NCI-H146 treated with DMSO at 0.1 percent for 48 hours (cell line): ENCODE measurements at regions not wholly inside any gene's neighbourhood (a gene's known extent, or its start where the extent isn't known, plus 50 kb on each side); places are given as distances from the start of the nearest gene placed in this dataset.
"Not testable (repeated sequence)": the region's sequence is repeated elsewhere in the genome, so short reads cannot be mapped to it uniquely, and the experiment has no call there.

Source experiments
- DNase-seq: peaks from one replicate; lab custom pipeline; 2025; ENCODE audit not compliant: unreplicated experiment; lab: John Stamatoyannopoulos, UW

DNA sequence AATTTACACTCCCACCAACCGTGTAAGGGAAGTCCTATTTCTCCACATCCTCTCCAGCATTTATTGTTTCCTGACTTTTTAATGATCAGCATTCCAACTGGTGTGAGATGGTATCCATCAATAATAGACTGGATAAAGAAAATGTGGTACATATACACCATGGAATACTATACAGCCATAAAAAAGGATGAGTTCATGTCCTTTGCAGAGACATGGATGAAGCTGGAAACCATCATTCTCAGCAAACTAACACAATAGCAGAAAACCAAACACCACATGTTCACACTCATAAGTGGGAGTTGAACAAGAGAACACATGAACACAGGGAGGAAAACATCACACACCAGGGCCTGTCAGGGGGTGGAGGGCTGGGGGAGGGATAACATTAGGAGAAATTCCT is 1290.6 kb upstream of the EYS start:
- DNase-seq: not testable (repeated sequence)

DNA sequence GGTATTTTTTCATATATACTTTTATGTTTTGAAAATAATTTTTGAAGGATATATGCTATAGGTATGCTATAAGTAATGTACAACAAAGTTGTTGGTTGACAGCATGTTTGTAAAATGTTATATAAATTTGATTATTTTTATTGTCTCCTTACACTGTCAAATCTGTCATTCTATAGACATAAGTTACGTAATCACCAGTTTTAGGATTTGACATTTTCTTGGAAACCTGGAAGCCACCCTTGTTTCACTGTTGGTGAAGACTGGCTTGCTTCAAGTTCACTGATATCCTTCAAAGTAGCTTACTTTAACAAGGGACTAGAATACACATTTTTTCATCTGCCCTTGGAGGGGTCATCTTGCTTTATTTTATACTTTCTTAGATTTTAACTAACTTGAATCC is 1288.6 kb upstream of the EYS start:
- DNase-seq: no peak

DNA sequence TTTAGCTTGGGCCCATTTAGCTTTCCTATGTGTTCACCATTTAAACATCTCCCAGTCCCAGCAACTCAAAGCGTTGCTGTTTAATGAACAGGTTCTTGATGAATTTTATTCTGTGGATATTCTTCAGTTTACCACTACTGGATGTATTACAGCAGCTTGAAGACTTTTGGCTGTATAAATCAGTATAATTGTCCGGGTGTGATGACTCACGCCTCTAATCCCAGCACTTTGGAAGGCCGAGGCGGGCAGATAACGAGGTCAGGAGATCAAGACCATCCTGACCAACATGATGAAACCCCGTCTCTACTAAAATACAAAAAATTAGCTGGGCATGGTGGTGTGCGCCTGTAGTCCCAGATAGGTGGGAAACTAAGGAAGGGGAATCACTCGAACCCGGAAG is 1286.7 kb upstream of the EYS start:
- DNase-seq: not testable (repeated sequence)

DNA sequence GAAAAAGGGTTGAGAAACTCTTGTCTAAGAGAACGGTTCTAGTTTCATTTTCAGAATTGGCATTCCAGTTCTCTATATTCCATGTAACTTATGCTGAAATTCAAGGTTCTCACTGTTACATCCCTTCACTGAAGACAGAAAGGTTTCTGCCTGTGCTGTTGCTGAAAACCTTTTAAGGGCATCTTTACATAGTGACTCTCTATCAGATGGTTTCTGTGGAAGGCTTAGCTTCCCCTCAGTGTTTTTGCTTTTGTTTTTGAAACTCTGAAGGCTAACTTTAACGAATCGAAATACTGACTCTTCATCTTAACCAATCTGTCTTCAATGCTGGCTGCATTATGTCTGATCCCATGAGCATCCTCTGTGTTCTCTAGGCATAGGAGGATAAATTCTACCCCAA is 1286.2 kb upstream of the EYS start:
- DNase-seq: no peak

DNA sequence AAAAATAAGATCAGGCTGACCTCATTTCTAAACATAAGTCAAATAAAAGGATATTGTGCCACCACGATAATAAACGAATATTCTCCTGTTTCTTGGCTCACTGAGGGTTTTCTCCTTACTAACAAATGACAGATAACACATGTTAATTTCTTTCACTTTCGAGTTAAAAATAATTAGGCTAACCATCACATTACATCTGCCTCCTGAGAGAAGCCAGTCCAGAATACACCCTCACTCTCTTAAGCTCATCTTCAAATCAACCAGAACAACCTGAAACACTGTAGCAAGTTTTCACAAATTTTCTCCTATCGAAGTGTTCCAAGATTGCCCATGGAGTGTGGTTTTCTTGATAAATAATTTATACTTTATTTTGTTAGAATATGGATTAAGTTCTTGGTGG is 1285.6 kb upstream of the EYS start:
- no peak for DNase-seq

DNA sequence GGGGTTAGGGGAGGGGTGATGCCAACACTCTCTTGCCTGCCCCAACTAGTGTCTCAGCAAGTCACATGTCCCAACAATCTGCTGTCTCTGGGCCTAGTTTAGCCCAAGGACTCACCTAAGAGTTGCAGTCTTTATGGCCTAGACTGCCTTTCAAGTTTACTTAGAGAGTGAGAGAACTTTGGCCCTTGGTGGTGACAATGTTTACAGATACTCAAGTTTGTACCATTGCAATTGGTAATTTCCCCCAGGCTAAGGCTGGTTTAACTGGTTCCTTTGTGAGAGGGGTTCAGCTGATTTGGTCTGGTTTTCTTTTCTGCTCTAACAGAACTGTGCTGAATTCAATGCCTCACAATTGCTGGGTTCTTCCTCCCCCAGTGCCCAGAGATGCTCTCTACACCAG is 1279.9 kb upstream of the EYS start:
- DNase-seq: no peak

DNA sequence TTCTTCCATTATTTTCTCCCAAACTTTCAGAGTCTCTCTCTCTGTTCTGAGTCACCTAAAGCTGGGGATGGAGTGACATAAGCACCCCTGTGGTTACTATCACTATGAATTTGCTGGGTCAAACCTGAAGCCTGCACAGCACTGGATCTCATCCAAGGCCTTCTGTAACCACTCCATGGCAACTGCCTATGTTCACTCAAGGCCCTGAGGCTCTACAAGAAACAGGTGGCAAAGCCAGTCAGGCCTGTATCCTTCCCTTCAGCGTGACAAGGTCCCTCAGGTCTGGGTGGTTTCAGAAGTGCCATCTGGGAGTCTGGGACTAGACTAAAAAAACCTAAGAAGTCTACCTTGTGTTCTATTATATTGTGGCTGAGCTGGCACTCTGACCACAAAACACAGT is 1278.8 kb upstream of the EYS start:
- DNase-seq: no peak

DNA sequence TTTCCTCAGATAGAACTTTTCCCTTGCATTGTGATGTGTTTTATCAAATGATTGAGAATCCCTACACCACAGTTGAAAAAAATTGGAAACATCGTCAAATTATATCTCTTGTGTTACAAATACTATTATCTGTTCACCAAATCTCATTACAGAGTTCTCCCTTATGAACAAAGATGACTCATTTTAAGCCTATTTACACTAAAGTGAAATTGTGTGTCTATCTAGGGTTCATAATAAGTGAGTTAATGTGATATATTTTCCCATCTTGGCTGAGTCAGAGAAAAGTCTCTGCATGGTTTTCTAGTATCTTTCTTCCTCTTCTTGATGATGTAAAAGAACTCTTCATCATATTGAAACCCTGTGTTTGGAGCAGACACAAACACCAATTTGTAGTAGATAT is 1263.3 kb upstream of the EYS start:
- no peak for DNase-seq

DNA sequence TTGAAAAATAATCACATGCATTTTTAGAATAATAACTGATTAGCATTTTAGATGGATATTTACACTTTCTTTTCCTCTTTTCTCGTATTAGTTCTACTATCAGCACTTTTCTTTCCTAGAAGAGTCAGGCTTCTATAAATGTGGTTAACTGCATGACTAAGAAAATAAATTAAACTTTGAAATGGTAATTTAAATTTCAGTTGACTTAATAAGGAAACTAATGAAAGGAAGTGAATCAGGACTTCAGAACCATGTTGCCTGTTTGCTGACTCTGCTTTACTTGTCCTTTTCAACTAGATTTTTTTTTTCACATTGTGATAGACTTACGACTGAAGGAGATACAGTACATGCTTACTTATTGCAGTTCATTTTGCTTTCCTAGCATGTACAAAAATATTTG is 1258.2 kb upstream of the EYS start:
- DNase-seq: no peak

DNA sequence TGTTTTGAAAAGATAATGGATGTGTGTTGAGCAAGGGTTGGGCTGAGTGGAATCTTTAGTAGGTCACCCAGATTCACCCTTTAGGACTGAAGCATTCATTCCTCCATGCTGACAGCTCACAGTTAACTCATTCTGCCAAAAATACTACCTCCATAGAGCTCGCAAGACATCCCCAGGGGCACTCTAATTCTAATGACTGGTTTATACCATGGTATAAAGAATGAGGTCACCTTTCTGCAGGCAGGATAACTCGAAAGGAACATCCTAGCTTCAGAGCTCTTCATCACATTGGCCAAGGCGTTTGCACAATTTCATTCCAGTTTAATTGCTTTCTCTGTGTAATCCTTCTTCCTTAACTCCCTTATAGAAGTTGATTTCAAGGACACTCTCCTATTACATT is 1257.2 kb upstream of the EYS start:
- DNase-seq: no peak

DNA sequence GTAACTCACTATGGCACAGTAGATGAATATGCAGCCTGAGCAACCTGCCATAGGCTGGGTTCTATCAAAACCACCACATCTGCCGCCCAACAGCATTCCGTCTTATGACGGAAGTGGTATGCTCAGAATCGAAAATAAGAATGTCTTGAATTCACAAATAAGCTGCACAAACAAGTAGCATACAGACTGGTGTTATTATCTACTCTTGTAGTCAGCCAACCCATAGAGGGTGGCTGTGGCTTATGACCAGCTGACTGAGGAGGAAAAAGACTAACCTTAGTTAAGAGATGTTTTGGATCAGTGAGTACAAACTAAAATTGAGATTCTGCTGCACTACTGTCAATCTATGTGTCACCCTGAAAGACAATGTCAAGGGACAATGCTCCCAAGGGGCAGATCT is 1255.1 kb upstream of the EYS start:
- no peak for DNase-seq

DNA sequence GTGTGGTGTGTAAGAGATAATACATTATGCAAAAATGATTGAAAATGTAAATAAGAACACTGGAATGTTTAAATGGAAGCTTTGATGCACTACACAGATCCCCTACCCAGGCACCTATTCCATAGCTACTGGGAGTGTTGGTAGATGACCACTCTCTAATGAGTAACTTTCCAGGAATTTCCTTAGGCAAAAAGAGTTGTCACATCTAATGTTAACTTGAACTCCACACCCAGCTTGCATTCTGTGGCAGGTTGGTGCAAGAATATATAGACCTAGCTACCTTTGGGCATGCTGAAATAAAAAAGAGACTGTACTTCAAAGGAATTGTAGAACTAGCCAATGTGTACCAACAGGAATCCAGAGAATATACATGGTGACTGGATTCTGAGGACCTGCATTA is 1254.2 kb upstream of the EYS start:
- DNase-seq: no peak

DNA sequence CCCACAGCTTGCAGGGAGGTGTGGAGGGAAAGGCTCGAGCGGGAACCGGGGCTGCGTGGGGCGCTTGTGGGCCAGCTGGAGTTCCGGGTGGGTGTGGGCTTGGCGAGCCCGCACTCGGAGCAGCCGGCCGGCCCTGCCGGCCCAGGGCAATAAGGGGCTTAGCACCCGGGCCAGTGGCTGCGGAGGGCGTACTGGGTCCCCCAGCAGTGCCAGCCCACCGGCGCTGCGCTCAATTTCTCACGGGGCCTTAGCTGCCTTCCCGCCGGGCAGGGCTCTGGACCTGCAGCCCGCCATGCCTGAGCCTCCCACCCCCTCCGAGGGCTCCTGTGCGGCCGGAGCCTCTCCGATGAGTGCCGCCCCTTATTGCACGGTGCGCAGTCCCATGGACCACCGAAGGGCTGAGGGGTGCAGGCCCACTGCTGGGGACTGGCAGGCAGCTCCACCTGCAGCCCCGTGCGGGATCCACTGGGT is 1242.2 kb upstream of the EYS start:
- DNase-seq: no peak

DNA sequence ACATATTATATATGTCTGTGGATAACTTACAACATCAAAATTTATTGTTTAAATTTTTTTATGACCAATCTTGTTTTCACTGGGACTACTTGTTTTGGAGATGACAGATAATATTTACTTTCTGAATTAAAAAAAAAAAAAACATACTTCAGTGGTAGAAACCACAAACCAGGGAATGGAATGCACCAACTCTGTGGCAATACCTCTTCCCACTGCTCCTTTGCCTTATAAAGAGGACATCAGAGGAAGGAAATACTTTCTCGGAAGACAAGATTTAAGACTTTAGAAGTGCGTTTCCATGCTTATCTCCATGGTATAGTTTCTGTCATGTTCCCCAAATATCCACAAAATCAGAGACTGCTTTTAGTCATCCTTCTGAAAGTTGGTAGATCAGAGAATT is 1241.1 kb upstream of the EYS start:
- DNase-seq: no peak

DNA sequence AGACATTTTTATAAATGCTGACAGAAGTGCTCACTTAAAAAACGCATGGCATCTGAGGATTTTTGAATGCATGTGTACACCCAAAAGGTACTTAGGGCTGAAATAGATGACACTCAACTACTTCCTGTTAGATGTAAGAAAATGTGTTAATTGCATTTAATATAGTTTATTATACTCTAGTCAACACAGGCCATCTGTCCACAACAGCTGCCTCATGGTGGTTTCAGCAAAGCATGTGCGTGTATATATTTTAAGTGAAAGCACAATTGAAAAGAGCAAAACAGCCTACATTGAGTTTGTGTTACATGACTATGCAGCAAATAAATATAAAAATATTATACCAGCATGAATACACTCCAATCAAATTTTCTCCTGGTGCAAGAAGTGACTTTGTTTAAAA is 1233.0 kb upstream of the EYS start:
- no peak for DNase-seq

DNA sequence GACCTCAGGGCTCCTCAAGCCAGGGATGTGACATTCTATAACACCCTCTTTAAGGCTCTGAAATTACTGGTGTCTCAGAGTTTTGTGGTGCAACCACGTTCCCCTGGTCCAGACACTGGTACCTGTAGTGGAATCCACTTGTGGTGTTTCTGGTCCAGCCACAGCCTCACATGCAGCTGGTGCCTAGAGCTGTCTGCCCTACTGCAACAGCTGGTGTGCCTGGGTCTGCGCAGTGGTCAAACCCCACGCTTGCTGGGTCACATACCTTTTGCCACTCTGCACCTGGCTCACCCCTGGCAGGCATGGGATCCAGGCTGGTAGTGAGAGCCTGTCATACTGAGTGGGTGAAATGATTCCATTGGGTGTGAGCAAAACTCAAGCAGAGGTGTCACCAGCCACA is 1230.2 kb upstream of the EYS start:
- DNase-seq: no peak

DNA sequence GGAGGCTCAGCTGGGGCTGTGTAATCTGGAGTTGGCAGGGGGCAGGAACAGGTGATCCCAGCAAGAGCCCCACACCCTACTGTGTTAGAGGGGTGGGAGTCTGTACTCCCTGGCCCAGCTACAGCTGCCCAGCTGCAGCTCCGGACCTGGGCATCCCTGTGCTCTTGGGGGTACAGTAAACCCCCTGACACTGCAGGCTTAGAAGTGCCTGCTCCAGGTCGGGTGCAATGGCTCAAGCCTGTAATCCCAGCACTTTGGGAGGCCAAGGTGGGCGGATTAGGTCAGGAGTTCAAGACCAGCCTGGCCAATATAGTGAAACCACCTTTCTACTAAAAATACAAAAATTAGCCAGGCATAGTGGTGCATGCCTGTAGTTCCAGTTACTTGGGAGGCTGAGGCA is 1228.6 kb upstream of the EYS start:
- DNase-seq: no peak

DNA sequence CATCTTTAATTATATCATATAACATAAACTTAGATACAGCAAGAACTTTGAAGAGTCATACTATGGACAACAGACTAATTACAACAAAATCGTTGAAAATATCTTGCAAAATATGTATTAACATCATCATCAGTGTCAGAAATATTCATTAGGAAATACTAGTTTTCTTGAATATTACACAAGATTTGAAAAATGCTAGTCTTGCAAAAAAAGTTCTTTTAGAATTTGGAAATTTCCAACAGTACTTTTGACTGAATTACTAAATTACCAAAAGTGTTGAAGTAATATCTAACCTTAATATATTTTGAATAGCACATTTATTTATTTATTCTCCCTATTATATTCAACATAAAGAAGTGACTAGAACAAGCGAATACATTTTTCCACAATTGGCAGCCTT is 1224.8 kb upstream of the EYS start:
- DNase-seq: no peak

DNA sequence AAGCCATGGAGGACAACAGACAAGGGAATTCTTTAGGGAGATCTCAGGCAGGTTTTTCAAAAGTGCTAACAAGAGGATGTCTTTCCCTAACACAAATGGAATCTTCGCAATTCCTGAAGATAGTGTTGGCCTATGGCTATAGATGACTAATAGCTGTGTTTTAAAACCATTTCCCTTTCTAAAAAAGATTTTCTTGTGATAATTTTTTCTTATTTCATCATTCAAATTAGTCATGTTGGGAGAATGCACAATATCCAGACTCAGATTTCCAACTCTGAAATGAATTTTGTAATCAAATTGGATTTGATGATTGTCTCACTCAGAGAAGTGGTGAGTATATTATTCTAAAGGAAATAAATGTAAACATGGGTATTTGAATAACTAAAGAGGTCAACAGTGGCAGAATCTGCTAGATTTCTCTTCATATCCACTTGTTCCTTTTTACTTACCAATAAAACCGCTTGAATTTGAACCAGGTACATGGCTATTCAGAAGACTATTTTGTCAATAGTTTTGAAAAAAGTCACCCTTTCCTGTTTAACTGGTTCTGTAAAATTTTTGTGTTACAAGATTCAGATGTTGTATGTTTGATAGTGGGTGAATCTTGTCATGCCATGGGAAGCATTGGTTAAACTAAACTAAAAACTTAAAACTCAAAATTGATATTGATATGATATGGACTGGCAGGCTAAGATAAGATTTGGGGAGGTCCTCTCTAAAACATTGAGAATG is 1223.7 kb upstream of the EYS start:
- DNase-seq: no peak

DNA sequence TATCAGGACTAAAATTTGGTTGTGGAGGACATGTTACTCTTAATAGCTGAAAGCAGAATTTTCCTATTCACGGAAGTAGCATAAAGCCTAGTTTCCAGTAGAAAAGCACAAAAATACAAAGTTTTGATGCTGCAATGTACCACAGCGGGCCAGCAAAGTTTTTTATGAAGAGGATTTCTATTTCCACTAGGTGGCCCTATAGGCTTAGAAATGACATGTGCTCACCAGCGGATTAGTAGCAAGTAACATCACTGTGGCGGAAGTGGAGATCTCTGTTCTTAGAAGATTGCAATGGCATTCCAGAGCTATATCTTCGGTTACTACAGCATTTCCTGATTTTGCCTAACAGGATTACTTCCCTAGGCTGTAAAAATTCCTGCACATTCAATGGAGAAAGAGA is 1219.0 kb upstream of the EYS start:
- DNase-seq: no peak

DNA sequence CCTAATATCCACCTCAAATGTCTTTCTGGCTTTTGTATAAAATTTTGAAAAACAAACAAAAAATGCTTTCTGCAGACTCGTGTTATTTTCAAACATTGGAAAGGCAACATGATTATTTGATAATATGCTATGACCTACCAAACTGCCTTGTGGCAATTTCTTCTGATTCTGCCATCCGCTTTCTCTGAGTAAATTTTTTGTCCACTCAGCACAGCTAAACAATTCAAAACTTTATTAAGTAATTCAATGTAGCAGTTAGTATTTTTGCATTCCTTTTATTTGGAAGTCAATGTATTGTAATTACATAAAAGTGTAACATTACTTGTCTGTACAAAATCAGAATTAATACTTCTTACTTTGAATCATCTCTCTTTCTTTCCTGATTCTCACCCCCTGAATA is 1206.6 kb upstream of the EYS start:
- no peak for DNase-seq

DNA sequence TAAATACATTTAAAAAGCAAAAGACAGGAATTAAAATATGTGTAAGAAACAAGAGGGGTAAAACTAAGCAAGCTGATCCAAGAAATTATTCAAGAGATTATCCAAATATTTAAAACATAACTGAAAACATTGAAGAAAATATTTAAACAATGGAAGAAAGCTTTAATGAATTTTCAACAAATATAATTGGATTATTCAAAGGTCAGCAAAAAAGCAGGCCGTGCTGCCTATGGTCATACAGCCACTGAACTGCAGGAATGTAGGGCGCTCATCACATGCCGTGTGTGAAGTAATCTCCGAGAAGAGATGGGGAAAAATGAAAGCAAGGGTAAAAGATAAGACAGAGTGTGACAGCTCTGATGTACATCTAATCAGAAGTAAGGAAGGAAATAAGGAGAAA is 1195.4 kb upstream of the EYS start:
- DNase-seq: no peak
